ENCODE measurements at regions not wholly inside any gene's neighbourhood (a gene's known extent, or its start where the extent isn't known, plus 50 kb on each side); places are given as distances from the start of the nearest gene placed in this dataset.

DNA sequence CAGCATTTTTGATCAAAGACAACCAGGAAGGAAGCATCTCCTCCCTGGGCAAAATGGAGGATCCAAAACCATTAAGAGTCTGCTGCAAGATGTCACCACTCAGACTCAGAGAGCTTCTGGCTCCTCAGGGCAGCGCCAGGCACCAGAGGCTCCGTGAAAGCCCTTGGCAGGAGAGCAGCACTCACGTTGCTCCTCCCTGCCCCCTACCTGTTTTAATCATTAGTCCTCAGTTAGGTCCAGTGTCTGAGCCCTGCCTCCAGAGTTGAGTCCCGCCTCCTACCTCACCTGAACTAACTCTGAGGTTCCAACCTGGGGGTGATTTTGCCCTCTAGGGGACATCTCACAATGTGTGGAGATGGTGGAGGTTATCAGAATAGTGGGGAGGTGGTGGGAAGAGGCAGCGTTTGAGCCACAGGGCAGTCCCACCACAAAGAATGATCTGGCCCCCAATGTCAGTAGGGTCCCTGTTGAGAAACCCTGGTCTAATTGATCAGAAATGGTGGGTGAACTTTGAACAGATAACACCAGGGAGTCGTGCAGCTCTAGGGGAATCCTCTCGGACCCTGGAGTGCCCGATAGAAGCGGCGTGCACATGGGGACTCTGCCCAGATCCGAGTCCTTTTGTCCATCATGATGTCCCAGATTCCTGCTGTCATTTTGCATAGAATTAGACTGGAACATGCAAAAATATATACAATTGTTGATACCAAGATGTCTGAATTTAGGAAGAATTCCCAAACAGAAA, 156.7 kb upstream of the DIO3 start:
- Histone ChIP-seq H3K27ac (ENCODE audit: low read length) (no peak overlapping the region), H3K9ac (ENCODE audit: low read length) (no peak overlapping the region), H3K4me3 (ENCODE audit: low read length) (no peak overlapping the region), H3K36me3 (ENCODE audit: insufficient read depth, low read length) (no peaks in the 10 kb centered on the region), H3K27me3 (ENCODE audit: insufficient read depth, low read depth, low read length) (no peaks in the 10 kb centered on the region), H3F3A (ENCODE audit: insufficient read depth, low read length, poor library complexity, severe bottlenecking) (no peaks in the 10 kb centered on the region), H2AFZ (ENCODE audit: low read depth, low read length) (no peak overlapping the region), H3K9me3 (ENCODE audit: low read length) (no peaks in the 10 kb centered on the region), H3K9me2 (ENCODE audit: insufficient read depth, low read length) (no peaks in the 10 kb centered on the region), H3K4me2 (ENCODE audit: low read length) (no peak overlapping the region), H4K20me1 (ENCODE audit: insufficient read depth) (no peaks in the 10 kb centered on the region), H3K79me2 (replicated peaks; ENCODE audit: insufficient read depth, low read length) (no peaks in the 10 kb centered on the region)
- no peak for TF ChIP-seq RAD21 (conservative IDR thresholded peaks at IDR 0.05)

DNA sequence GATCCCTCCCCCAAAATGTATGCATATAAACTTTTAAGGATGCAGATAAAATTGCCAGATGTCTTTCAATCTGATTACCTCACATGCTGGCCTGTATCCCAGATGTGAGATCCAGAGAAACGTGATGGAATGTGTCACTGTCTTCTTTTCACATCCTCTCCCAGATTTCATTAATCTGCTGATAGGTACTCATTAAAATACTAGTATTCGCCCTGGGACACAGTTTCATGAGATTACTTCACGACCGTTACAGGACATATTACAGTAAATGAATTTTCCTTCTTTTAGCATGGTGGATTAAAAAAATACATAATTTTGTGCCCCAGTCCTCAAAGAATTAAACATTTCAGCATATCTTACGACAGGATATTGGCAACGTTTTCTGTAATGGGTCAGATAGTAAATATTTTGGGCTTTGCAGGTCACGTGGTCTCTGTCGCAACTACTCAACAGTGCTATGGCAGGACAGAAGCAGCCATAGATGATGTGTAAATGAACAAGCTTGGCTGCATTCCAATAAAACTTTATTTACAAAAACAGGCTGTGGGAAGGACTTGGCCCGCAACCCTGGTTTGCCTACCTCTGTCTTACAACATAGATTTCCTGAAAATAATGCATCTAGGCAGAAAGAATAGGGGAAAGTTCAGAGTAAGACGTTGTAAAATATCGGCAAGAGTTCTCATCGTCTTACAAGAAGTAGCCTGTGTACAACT, 156.0 kb upstream of the DIO3 start:
- Histone ChIP-seq H3K4me3 (ENCODE audit: low read length) (no peak overlapping the region), H3K4me2 (ENCODE audit: low read length) (no peak overlapping the region), H4K20me1 (ENCODE audit: insufficient read depth) (no peaks in the 10 kb centered on the region), H3K27ac (ENCODE audit: low read length) (no peak overlapping the region), H3K9me3 (ENCODE audit: low read length) (no peaks in the 10 kb centered on the region), H3F3A (ENCODE audit: insufficient read depth, low read length, poor library complexity, severe bottlenecking) (no peaks in the 10 kb centered on the region), H3K9me2 (ENCODE audit: insufficient read depth, low read length) (no peaks in the 10 kb centered on the region), H3K9ac (ENCODE audit: low read length) (no peak overlapping the region), H3K36me3 (ENCODE audit: insufficient read depth, low read length) (no peaks in the 10 kb centered on the region), H3K27me3 (ENCODE audit: insufficient read depth, low read depth, low read length) (no peaks in the 10 kb centered on the region), H3K79me2 (replicated peaks; ENCODE audit: insufficient read depth, low read length) (no peaks in the 10 kb centered on the region), H2AFZ (ENCODE audit: low read depth, low read length) (no peak overlapping the region)
- TF ChIP-seq RAD21 (conservative IDR thresholded peaks at IDR 0.05) (no peak), TAF1 (IDR thresholded peaks at IDR 0.05; ENCODE audit: low read depth) (no peak), POLR2AphosphoS5 (IDR thresholded peaks at IDR 0.05) (no peak), EP300 (conservative IDR thresholded peaks at IDR 0.05; ENCODE audit: poor library complexity, severe bottlenecking) (no peak), EZH2 (IDR thresholded peaks at IDR 0.05; ENCODE audit: borderline replicate concordance, insufficient read depth, low read length, poor library complexity, severe bottlenecking) (no peak), CTCF (IDR thresholded peaks at IDR 0.05; ENCODE audit: poor library complexity, severe bottlenecking) (no peak), MXI1 (conservative IDR thresholded peaks at IDR 0.05; ENCODE audit: poor library complexity, severe bottlenecking) (no peak), SMC3 (conservative IDR thresholded peaks at IDR 0.05; ENCODE audit: poor library complexity) (no peak)
- TF ChIP-seq, protein P1, sequence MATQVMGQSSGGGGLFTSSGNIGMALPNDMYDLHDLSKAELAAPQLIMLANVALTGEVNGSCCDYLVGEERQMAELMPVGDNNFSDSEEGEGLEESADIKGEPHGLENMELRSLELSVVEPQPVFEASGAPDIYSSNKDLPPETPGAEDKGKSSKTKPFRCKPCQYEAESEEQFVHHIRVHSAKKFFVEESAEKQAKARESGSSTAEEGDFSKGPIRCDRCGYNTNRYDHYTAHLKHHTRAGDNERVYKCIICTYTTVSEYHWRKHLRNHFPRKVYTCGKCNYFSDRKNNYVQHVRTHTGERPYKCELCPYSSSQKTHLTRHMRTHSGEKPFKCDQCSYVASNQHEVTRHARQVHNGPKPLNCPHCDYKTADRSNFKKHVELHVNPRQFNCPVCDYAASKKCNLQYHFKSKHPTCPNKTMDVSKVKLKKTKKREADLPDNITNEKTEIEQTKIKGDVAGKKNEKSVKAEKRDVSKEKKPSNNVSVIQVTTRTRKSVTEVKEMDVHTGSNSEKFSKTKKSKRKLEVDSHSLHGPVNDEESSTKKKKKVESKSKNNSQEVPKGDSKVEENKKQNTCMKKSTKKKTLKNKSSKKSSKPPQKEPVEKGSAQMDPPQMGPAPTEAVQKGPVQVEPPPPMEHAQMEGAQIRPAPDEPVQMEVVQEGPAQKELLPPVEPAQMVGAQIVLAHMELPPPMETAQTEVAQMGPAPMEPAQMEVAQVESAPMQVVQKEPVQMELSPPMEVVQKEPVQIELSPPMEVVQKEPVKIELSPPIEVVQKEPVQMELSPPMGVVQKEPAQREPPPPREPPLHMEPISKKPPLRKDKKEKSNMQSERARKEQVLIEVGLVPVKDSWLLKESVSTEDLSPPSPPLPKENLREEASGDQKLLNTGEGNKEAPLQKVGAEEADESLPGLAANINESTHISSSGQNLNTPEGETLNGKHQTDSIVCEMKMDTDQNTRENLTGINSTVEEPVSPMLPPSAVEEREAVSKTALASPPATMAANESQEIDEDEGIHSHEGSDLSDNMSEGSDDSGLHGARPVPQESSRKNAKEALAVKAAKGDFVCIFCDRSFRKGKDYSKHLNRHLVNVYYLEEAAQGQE (IDR thresholded peaks at IDR 0.05; ENCODE audit: borderline replicate concordance), result no peak

Data from neural cell (in vitro differentiated cells).